ENCODE measurements at regions not wholly inside any gene's neighbourhood (a gene's known extent, or its start where the extent isn't known, plus 50 kb on each side); places are given as distances from the start of the nearest gene placed in this dataset.

GRCh38 chrY:8618302-8618701 lies 719.0 kb upstream of the TSPY4 start:
- no peak for TF ChIP-seq CTCF (conservative IDR thresholded peaks at IDR 0.05 in 1 of 2, IDR thresholded peaks at IDR 0.05 in 1 of 2; ENCODE audit: low read depth in 1 of 2, low read length in 2 of 2)
- TF ChIP-seq EZH2 (IDR thresholded peaks at IDR 0.05; ENCODE audit: low read length, missing control alignments): no peak
